Vagina (tissue), 2 donors: ENCODE measurements at regions not wholly inside any gene's neighbourhood (a gene's known extent, or its start where the extent isn't known, plus 50 kb on each side); places are given as distances from the start of the nearest gene placed in this dataset.

Experiments used
- DNase-seq, 2 donors: peaks; one replicate each; pipeline ENCODE4 v3.0.0-alpha.2; 2017; ENCODE audit errors: extremely low spot score in 2 of 2
- H3K27ac ChIP-seq: fragments of 200-600 bp; sonication (generic); one replicate; pipeline ENCODE4 v1.5.1; 2019
- H3K27me3 ChIP-seq: fragments of 200-600 bp; sonication (generic); one replicate; pipeline ENCODE4 v1.5.1; 2019
- H3K36me3 ChIP-seq, 2 donors: fragments of 200-600 bp; sonication (generic); one replicate each; pipeline ENCODE4 v1.5.1; 2017 to 2019
- H3K4me1 ChIP-seq: fragments of 200-600 bp; sonication (generic); one replicate; pipeline ENCODE4 v1.5.1; 2019
- H3K4me3 ChIP-seq, 2 donors: fragments of 200-600 bp; sonication (generic); 1 replicate in 1 of 2; 2 replicates in 1 of 2; pipeline ENCODE4 v1.5.1; 2016 to 2019
- H3K9me3 ChIP-seq: fragments of 200-600 bp; sonication (generic); one replicate; pipeline ENCODE4 v1.5.1; 2019
- CTCF ChIP-seq, 3 experiments: fragments of 450-650 bp in 2 of 3; fragments of 200-600 bp in 1 of 3; sonication (generic) in 1 of 3; IDR thresholded peaks; one replicate each; pipeline ENCODE4 v1.5.1; 2017 to 2019; ENCODE audit warnings: antibody characterized with exemption in 3 of 3, mild to moderate bottlenecking in 2 of 3, moderate library complexity in 2 of 3
- POLR2A ChIP-seq, 2 donors: fragments of 450-650 bp; IDR thresholded peaks; one replicate each; pipeline ENCODE4 v1.6.1; 2017; ENCODE audit warnings: antibody characterized with exemption in 2 of 2, mild to moderate bottlenecking in 2 of 2, moderate library complexity in 2 of 2
- POLR2AphosphoS5 ChIP-seq, 2 donors: sonication (generic); formaldehyde crosslinking; IDR thresholded peaks; one replicate each; pipeline ENCODE4 v1.9.0; 2017; ENCODE audit warnings: antibody characterized with exemption in 2 of 2, mild to moderate bottlenecking in 2 of 2, low read depth in 1 of 2; ENCODE audit not compliant: insufficient read depth in 1 of 2
- intact Hi-C: fragments of 100-400 bp; cut with DNase I; formaldehyde crosslinking; loops from one replicate; pipeline ENCODE4 v1.15.1; 2023

GRCh38 chr6:100115407-100116101, 121.5 kb upstream of the MCHR2 start:
- Histone ChIP-seq H3K27ac (no peak overlapping the region), H3K4me1 (no peaks in the 10 kb centered on the region), H3K27me3 (no peaks in the 10 kb centered on the region), H3K9me3 (no peaks in the 10 kb centered on the region), H3K4me3 (no peak overlapping the region), H3K36me3 (no peaks in the 10 kb centered on the region)
- TF ChIP-seq POLR2AphosphoS5 (IDR thresholded peaks at IDR 0.05; ENCODE audit: insufficient read depth in 1 of 2, low read depth in 1 of 2) (no peak), POLR2A (IDR thresholded peaks at IDR 0.05) (no peak), CTCF (IDR thresholded peaks at IDR 0.05) (no peak)
- no peak for DNase-seq
- intact Hi-C loops = no loop called here

- DNase-seq = no peak
- Histone ChIP-seq H3K36me3 (no peaks in the 10 kb centered on the region), H3K4me3 (no peak overlapping the region), H3K9me3 (no peaks in the 10 kb centered on the region), H3K4me1 (no peaks in the 10 kb centered on the region), H3K27ac (no peak overlapping the region), H3K27me3 (no peaks in the 10 kb centered on the region)
- TF ChIP-seq POLR2AphosphoS5 (IDR thresholded peaks at IDR 0.05; ENCODE audit: insufficient read depth in 1 of 2, low read depth in 1 of 2) = no peak
- TF ChIP-seq CTCF (IDR thresholded peaks at IDR 0.05) = no peak
- no peak for TF ChIP-seq POLR2A (IDR thresholded peaks at IDR 0.05)
- intact Hi-C loops = no loop called here
These were observed 119.0 kb upstream of the MCHR2 start for GRCh38 chr6:100112855-100113508.

- Histone ChIP-seq H3K4me3 (no peak overlapping the region), H3K9me3 (no peaks in the 10 kb centered on the region), H3K27ac (no peak overlapping the region), H3K36me3 (no peaks in the 10 kb centered on the region), H3K4me1 (no peaks in the 10 kb centered on the region), H3K27me3 (no peaks in the 10 kb centered on the region)
- DNase-seq = no peak
- TF ChIP-seq POLR2A (IDR thresholded peaks at IDR 0.05) = no peak
- TF ChIP-seq POLR2AphosphoS5 (IDR thresholded peaks at IDR 0.05; ENCODE audit: insufficient read depth in 1 of 2, low read depth in 1 of 2) = no peak
- no peak for TF ChIP-seq CTCF (IDR thresholded peaks at IDR 0.05)
- intact Hi-C loops = no loop called here
These were observed 112.0 kb upstream of the MCHR2 start for GRCh38 chr6:100105919-100106529.

GRCh38 chr6:100105138-100105537, 111.1 kb upstream of the MCHR2 start:
- Histone ChIP-seq H3K9me3 (no peaks in the 10 kb centered on the region), H3K36me3 (no peaks in the 10 kb centered on the region), H3K27ac (no peak overlapping the region), H3K4me3 (no peak overlapping the region), H3K4me1 (no peaks in the 10 kb centered on the region), H3K27me3 (no peaks in the 10 kb centered on the region)
- TF ChIP-seq POLR2A (IDR thresholded peaks at IDR 0.05) = no peak
- TF ChIP-seq CTCF (IDR thresholded peaks at IDR 0.05) = no peak
- no peak for TF ChIP-seq POLR2AphosphoS5 (IDR thresholded peaks at IDR 0.05; ENCODE audit: insufficient read depth in 1 of 2, low read depth in 1 of 2)
- no peak for DNase-seq
- intact Hi-C loops = no loop called here

GRCh38 chr6:100103931-100104330, 109.9 kb upstream of the MCHR2 start:
- Histone ChIP-seq H3K36me3 (no peaks in the 10 kb centered on the region), H3K4me1 (no peaks in the 10 kb centered on the region), H3K9me3 (no peaks in the 10 kb centered on the region), H3K27ac (no peak overlapping the region), H3K4me3 (no peak overlapping the region), H3K27me3 (no peaks in the 10 kb centered on the region)
- TF ChIP-seq POLR2A (IDR thresholded peaks at IDR 0.05) = no peak
- no peak for TF ChIP-seq POLR2AphosphoS5 (IDR thresholded peaks at IDR 0.05; ENCODE audit: insufficient read depth in 1 of 2, low read depth in 1 of 2)
- TF ChIP-seq CTCF (IDR thresholded peaks at IDR 0.05) = no peak
- no peak for DNase-seq
- intact Hi-C loops = no loop called here
